GM18873 (cell line): ENCODE measurements at regions not wholly inside any gene's neighbourhood (a gene's known extent, or its start where the extent isn't known, plus 50 kb on each side); places are given as distances from the start of the nearest gene placed in this dataset.

Source experiments
- ATAC-seq: cut with Tn5 transposase; IDR thresholded peaks from one replicate; pipeline ENCODE4 v1.9.1; 2021; ENCODE audit warnings: mild to moderate bottlenecking, moderate library complexity, moderate number of reproducible peaks; ENCODE audit not compliant: unreplicated experiment, low FRiP score

GRCh38 chr4:81663368-81663767, 191.7 kb upstream of the RASGEF1B start:
- no peak for ATAC-seq

DNA sequence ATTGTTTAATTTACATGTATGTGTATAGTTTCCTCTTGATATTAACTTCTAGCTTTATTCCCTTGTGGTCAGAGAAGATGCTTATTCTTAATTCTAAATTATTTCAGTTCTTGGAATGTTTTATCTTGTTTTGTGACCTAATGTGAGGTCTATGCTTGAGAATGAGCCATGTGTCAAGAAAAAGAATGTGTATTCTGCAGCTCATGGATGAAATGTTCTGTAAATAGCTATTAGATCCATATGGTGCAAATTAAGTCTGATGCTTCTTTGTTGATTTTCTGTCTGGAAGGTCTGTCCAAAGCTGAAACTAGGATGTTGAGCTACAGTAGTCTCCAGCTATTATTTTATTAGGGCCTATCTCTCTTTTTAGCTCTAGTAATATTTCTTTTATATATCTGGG, 187.3 kb upstream of the RASGEF1B start:
- no peak for ATAC-seq

DNA sequence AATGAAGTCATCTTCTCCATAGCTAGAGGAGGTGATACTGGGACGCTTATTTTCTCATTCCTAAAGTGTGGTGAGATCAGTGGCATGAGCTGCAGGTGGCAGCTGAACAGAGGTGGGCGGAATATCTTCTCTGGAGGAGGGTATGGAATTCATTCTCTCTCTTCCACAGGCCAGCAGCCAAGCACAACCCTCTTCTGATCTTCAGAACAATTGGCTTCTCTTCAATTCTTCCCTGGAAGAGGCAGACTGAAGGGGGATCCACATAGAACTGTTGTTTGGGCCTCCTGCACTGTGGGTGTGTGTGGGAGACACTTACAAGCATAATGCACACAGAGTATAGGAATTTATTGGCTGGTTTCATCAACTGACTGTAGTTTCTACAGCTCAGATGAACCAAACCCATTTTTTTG, 180.4 kb upstream of the RASGEF1B start:
- ATAC-seq, result no peak

DNA sequence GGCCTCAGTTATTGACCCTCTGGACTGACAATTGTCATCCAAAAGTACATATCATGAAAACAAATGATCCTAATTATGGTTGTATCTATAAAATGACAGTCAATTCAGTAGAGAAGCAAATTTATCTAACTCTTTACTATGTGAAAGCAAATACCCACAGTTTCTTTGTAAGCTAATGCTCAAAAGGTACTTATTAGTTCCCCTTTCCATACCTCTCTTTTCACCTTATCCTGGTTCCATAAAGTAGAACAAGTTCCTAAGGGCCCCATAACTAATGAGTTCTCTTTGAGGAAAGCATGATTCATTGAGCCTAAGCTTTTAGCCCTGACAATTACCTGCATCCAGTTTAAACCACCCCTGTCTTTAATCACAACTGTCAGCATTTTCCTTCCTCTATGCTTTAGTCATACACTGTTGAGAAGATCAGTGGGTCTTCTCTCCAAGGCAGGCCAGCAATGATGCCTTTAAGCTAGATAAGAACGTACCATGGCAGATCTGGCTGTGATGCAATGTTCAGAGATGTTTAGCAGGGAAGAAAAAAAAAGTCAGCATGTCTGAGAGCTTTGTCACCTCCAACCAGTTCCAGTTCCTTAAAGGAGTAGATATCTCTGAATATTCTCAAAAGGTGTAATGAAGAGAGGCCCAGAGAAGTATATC, 179.7 kb upstream of the RASGEF1B start:
- ATAC-seq, result no peak

DNA sequence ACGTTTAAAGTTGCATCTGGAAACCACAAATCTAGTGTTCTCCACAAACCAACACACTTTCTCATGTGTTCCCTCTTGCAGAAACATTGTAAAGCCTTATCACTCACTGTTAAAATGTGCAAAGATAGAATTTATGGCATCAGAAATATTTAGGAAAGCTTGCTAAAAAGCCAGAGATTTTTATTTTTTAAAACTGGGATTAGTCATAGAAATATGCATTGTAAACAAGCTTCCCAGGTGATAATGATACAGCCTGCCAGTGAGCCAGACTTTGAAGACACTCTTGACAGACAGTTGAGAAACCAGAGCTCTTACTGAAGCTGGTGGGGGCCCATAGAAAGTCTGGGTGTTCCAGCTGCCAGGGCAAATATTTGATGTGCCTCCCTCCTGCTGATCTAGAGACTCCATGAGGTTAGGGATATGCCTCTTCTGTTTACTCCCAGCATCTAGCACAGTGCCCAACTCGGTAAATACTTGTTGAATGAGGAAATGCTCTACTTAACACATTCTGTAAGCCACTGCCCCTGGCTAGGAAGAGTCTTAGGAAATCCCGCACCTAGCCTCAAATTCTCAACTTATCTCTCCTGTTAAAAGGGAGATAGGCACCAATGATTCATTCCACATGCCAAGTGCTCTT, 179.0 kb upstream of the RASGEF1B start:
- no peak for ATAC-seq

GRCh38 chr4:81648576-81649275, 177.0 kb upstream of the RASGEF1B start:
- peak; percentile 97 for ATAC-seq

GRCh38 chr4:81647388-81647787, 175.7 kb upstream of the RASGEF1B start:
- no peak for ATAC-seq

DNA sequence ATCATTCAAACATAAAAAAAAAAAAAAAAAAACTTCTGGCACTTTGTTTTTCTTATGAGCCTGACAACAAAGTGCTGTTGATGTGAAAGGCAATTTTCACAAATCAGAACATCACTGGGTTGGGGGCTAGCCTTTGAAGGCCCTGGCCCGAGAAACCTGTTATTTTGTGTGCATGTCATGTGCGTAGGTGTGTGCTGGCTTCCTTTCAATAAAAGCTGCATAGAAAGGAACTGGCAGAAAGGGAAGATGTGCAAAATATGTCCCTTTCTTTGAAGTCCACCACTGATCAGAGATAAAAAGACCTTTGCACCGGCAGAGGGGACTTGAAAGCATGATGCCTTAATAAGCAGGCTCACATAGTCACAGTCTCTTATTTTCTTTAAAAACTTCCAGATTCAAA, 170.8 kb upstream of the RASGEF1B start:
- ATAC-seq, result no peak

DNA sequence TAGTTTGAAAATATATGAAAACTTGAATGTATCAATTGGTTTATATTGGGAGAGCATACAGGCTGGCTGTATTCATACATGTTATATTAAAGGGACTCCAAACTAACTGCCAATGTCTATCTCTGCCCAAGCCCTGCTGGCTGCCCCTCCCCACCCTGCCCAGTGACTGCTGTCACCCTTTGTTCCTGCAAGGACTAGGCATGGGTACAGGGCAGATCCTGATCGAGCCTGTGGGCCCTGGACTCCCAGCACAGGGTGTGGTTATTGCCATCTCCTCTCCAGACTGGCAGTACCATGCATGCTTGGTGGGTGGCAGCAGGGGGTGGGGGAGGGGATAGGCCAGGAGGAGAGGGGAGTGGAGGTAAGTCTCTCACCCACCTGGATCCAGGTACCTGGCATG, 167.5 kb upstream of the RASGEF1B start:
- no peak for ATAC-seq

DNA sequence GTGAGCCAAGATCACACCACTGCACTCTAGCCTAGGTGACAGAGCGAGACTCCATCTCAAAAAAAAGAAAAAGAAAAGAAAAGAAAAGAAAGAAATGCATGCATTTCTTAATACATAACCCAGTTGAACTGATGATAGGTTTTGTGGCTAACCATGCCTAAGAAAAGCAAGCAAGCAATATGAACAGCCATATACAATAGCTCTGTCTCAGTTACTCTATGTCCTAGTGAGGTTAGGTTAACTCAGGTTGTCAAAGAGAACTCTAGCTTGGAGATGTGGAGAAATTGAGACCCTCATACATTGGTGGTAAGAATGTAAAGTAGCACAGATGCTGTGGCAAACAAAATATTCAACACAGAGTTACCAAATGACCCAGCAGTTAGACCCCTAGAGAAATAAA, 167.0 kb upstream of the RASGEF1B start:
- ATAC-seq, result no peak

DNA sequence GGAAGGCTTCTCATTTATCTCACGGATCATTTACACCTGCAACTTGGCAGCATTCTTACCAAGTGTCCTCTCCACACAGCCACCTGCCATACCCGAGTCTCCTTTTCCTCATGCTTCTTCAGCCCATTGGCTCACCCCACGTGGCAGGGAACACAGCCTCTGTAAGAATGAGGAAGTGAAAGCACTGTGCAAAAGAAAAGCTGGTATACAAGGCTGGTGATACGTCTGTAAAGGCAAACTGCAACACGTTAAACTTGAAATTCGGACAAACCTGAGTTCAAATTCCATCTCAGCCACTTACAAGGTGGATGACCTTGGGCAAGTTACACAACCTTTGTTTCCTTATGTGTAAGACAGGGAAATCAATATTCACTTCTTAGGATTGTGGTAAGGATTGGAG, 164.0 kb upstream of the RASGEF1B start:
- ATAC-seq, result peak; percentile 97

DNA sequence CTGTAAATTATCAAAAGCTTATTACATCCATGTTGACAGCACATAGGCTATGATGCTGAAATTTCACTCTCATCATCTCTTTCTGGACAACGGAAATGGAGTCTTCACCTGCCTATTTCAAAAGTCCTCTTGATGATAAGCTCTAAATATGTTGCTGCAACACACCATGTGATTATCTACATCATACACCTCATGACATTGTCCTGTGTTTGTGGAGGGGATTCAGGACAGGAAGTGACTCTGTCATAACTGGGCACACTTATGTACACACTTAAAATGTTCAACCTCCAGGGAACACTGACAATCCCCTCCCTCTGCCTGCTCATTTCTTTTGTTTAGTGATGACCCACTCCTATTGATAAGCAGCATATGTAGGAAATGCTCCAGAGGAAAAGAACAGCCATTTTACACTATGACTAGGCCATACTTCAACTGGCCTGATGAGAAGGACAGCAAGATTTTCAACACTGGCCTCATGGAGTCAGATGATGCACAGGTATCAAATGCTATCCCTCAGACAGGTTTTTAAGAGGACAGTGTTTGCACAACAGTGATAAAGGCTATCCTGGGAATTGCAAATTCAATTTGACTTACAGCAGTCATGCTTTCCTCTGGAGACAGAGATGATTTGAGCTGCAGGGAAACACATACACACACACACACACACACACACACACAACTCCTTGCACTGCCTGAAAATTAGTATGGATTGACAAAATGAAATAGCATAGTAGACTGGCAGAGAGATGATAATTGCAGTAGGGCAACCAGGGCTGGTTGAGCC, 163.3 kb upstream of the RASGEF1B start:
- ATAC-seq, result no peak

- ATAC-seq, result no peak
Observed at GRCh38 chr4:81634165-81634564, 162.5 kb upstream of the RASGEF1B start.

DNA sequence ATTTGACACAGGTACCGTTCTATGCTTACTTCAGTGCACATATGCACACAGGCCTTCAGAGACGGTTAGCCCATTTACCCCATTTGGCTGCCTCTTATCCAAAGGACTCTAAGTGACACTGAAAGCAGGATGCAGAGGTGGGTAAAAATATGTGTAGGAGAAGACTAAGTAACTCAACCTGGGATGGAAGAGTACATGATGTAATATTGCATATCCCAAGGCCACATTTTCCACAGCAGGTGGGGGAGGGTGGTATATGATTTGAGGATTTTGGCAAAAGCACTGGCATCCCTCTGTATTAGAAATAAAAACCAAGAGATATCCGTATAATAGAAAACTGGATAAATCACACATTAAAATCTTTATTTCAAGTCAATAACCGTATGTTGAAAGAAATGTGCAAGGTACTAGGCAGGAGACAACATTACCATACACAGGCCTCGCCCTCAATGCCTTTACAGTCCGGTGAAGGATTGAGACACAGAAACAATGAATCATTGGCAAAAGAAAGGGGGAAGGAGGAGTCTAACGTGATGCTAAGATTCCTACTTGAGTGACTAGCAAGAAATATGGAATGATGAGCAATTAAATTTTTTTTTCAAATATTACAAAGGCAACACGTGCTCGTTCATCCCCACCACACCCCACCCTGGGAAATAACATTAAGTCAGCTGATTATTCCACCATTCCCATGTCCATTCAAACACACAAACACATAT, 161.0 kb upstream of the RASGEF1B start:
- no peak for ATAC-seq

DNA sequence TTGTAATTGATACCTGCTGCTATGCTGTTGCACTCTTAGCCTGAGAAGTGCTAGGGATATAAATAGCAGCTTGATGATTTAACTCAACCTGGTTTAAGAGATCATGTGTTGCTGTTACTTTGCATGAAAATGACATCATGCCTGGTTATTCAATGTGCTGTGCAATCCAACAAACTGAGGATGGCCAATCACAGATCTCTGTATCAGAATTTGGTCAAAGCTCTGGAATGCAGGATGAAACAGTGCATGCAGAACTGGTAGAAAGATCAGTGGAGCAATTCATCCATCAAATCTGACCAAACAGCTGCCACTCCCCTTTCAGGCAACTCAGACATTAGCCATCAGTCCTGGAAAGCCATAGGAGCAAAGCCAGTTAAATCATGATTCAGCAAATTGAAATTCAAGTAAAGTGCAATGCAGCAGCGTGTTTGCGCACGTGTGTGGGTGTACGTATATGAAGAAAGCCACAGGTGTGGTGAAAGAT, 160.3 kb upstream of the RASGEF1B start:
- no peak for ATAC-seq

- no peak for ATAC-seq
Observed at GRCh38 chr4:81629366-81629765, 157.7 kb upstream of the RASGEF1B start.

DNA sequence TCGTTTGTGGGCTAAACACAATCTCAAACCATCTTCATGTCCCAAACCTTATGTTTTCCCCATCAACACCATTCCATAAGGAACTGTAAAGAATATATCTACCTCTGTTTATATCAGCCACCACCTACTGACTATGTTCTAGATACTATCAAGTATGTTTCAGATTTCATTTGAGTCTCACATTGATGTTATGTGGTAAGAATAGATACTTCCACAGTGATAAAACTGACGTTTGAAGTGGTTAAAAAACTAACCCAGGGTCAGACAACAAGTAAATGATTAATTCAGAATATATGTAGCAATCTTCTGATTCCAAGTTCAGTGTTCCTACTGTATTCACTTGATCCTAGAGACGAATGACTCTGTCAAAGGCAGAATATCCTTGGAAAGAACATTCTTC, 156.8 kb upstream of the RASGEF1B start:
- peak; percentile 61 for ATAC-seq

DNA sequence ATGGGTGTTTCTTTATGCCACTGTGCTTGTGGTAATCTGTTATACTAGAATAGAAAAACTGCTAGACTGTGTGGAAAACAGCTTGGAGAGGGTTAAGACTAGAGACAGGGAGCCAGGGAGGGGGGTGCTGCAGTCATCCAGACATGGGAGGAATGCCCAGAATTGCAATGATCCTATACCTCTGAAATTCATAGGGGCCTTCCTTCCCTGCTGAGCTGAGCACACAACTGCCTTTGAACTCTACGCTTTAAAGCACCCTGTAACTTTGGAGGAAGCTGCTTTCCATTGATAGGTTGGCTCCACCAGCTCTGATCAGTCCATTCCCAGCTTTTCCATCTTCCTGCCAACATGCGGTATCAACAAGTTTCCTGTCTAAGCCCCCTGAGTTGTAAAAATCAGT, 155.9 kb upstream of the RASGEF1B start:
- no peak for ATAC-seq

DNA sequence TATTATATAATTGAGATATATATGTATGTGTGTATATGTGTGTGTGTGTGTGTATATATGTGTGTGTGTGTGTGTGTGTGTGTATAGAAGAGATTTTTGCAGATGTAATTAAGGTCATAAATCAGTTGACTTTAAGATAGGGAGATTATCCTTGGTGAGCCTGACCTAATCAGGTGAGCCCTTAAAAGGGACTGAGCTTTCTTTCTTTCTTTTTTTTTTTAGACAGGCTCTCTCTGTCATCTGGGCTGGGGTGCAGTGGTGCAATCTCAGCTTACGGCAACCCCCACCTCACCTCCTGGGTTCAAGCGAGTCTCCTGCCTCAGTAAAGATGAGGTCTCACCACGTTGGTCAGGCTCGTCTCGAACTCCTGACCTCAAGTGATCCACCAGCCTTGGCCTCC, 155.1 kb upstream of the RASGEF1B start:
- no peak for ATAC-seq
